GM19328 (cell line): ENCODE measurements at regions not wholly inside any gene's neighbourhood (a gene's known extent, or its start where the extent isn't known, plus 50 kb on each side); places are given as distances from the start of the nearest gene placed in this dataset.

Experiments used
- ATAC-seq: cut with Tn5 transposase; IDR thresholded peaks from one replicate; pipeline ENCODE4 v1.9.1; 2021; ENCODE audit warnings: mild to moderate bottlenecking, moderate library complexity; ENCODE audit not compliant: unreplicated experiment

DNA sequence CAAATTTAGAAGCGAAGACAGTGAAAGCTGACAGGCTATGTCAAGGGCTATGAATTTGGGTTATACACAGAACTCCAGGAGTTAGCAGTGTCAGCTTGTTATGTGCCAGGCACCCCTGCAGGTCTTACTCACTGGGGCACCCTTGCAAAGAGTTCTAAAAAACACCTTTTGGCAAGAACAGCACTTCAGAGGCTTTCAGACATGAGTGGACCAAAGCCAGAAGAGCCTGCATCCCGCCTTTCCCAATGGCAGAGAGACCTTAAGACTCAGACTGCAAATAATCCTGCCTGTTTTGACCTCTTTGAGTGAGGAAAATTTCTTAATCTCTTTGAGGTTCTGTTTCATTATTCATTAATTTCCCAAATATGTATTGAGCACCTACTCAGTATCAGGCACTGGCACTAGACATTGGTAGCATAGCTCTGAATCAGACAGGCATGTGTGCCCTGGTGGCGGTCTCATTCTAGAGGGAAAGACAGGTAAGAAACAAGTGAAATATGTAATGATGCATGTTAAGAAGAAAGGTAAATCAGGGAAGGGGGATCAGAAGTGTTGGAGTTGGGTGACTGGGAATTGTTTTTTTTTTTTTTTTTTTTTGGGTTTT, 280.0 kb downstream of the KBTBD8 start:
- ATAC-seq, result no peak

DNA sequence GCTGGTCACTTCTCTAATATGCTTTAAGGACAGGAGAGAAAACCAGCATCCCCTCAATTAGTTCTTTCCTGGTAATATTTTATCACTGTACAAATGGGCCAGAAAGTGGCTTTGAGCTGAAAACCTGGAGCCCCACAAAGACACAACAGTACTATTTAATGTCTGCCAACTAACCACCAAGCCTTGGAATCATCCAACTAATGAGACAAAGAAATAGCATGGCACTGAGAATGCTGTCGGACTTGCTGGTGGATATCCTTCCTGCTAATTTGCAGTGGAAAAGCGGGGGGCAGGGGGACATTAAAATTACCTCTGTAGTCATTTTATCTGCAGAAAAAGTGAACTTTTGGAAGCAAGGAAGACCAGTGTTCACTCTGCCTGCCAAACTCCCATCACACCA, 288.5 kb downstream of the KBTBD8 start:
- no peak for ATAC-seq

DNA sequence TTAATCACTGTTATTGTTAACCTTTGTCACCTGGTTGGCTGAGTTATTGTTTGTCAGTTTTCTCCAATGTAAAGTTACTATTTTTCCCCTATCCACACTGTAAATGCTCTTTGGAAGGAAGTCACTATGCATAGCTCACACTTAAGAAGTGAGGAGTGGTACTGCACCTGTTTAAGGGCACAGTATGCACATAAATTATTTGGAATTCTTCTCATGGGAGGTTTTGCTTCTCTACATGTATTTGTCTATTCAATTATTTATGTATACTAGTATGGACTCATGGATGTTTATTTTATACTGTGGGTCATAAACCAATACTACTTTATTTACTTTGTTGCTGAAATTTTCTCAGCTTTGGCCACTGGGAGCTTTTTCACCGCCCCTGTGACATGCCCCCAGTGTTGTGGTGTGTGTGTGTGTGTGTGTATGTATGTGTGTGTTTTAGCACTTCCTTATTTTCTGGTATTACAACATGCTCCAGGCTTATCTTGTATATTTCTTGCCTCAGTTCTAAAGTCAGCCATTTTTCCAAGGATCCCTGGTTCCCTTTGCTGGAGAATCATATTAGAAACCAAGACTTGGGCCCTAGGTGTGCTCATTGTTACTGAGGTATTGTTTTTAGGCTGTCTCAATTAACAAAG, 290.5 kb downstream of the KBTBD8 start:
- ATAC-seq, result no peak

DNA sequence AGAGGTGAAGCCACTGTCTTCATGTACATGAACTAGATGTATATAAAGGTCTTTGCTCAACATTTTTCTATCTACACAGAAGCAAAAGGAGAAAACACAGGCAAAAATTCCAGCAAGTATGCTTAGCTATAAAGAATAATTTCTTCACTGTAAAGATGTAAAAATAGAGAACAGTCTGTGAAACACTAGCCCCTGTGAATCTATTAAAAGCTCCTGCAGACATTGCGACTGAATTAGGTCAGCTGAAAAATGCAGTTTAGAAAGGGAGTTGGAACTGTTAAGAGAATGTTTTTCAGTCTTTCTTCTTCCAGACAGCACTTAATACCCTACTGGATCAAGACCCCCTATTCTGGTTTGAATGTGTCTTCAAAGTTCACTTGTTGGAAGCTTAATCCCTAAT, 291.5 kb downstream of the KBTBD8 start:
- no peak for ATAC-seq

DNA sequence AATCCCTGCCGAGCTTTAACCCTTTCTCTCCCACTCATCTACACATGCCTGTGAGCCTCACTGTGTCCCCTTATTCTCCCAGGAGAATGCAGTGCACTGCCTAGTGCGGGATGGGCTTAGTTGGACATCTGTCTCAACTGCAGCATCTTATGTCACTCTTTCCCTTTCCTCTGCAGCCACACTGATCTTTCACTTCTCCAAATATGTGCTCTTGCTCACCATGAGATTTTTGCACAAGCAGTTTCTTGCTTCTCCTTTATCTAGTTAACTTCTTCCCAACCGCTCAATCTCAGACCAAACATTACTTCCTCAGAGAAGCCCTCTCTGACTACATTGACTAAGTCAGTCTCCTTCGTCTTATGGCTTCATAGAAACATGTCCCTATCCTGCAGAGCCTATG, 292.3 kb downstream of the KBTBD8 start:
- no peak for ATAC-seq

DNA sequence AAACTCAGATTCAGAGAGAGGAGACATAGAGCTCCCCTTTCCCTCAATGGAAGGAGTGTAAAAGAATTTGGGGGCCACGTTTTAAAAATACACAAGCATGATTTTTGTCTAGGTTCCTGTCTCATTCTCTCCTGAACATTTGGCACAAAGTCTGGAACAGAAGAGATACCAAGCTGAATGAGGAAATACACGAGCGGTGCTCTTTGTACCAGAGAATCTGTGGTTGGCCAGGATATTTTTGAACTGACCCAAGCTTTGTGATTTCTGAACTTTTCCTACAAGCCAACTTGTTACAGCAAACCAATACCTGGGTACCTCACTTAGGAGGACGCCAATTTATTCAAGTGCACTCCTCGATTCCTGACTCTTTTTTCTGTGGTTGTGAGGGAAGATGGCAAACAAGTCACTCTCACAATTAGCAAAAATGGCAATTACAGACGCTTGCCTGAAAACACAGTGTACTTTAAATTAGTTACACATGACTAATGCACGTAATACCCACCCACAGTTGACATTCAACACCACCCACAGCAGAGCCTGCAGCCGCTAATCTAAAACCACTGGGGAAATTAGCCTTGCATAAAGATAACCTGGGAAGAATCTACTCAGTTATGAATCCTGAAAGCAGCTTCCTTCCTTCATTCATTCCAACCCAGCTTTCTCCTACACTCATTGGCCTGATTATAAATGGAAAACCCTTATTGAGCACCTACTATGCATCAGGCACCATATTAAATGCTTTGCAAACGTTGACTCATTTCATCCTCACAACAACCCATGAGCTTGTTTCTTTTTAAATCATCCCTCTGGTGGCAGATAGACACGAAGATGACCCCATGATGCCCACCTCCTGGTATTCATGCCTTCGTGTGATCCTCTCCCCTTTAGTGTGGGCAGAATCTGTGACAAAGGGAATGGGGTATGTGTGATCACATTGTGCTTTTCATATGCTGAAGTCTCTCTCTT, 293.5 kb downstream of the KBTBD8 start:
- peak; percentile 48 for ATAC-seq

DNA sequence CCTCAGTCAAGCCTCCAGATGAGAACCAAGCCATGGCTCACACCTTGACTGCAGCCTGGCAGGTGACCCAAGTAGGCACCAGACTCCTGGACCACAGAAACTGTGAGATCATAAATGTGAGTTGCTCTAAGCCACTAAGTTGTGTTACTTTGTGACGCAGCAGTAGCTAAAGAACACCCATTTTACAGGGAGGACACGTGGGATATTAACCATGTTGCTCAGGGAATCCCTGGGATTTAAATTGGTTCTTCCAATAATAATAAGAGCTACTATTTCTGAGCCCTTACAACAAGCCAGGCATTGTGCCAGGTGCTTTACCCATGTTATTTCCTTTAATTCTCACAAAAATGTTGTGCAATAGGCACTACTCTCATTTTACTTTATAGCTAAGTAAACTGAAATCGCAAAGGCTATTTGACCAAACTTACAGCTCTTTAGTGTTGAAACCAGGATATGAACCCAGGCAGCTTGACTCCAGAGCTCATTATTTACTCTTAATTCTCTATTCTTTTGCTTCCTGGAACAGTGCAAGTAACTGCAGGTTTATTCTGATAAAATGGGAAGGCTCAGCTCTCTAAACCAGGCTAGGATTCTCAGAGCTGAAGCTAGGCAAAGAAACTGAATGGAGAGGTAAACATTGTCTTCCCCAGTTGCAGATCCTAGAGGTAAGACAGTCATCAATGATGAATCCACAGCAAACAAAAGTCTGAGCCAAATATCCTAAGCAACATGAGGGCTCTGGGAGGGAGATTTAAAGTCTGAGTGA, 294.4 kb downstream of the KBTBD8 start:
- no peak for ATAC-seq

DNA sequence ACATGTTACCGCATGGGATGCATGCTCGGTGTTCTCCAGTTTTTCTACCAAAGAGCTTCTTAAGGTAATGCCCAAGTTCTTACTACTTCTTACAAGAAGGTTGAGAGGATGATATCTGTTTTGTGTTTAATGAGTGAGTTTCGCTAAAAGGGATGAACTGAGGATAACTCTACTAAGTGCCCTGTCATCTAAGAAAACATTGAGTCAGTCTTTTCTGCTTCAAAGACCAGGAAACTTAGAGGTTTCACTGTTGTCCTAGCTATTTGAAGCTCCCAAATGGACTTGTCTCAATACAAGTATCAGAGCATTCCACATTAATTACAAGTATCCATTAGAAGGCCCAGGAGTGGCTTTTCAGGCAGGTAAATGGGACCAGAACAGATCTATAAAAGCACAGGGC, 296.2 kb downstream of the KBTBD8 start:
- ATAC-seq, result no peak

DNA sequence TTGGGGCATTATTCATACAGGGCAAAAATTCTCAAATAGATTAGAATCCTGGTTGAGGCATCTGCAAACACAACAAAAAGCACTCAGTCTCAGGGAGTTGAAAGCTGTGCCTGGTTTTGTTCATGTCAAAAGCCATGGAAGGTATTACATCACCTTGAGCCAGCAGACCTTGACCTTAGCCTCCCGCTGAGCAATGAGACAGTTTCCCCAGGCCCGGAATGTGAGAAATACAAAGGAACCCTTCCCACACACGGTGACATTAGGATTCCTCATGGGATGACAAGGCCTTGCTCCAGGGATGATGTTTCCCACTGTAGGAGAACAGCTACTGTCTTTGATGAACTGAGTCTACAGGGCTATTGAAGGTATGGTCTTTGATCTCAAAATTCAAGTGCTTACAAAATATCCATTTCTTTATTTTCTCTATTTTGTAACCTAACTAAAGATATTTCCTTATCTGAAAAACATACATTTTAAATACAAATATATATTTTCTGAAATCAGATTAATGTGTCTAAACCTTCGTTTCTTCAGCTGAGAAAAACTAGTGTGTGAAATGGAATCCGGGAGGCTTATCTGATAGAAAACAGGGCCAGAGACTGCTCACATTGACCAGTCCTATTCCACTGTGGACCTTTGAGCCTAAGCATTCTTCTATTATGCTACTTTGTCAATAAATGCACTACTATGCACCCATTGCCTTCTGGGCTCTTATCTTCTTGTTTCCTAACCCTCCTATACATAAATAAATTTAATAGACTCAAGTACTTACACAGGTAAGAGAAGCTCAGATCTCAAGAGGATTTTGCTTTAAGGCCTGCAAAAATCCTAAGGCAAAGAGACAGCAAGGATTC, 298.2 kb downstream of the KBTBD8 start:
- ATAC-seq, result no peak

DNA sequence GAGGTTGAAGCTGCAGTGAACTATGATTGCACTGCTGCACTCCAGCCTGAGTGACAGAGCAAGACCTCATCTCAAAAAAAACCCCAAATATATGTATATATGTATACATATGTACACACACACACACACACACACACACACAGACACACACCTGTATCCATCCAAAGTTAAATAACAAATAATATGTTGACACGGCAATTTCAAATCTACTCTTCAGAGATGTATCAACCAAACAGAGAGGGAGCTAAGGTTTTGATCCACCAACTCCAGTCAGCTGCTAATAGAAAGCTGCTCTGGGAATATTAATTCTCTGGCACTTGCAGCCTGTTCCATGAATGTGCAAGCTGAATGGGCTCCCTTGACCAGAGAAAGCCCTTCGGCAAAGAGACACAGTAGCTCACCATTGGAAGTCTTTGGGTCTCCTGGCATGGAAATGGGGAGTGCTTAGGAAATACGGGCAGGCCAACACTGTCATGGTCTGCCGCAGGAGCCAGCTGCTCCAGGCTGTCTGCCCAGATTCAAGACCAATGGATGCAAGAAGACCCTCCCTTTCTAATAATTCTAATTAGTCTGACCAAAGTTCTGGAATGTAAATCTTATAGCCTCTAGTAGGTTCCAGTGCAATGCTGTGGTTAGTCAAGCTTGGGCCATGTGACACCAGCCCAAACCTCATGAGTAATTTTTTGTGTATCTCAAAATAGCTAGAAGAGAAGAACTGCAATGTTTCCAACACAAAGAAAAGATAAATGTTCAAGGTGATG, 299.8 kb downstream of the KBTBD8 start:
- no peak for ATAC-seq

DNA sequence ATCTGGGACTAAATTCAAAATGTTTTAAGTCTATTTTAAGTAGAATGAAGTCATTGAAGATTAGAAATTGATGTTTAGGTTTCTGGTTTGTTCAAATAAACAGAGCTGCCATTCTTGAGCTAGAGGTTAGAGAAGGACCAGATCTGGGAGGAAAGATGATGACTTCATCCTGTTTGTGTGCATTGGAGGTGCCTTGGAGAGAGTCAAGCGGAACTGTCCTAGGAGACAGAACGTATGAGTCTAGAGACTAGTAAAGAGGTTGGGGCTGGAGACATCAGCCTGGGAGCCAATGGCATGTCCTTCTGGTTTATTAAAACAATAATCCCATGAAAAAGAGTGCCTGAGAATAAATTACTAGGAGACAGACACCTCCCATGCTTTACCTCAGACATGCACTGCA, 303.4 kb downstream of the KBTBD8 start:
- no peak for ATAC-seq

DNA sequence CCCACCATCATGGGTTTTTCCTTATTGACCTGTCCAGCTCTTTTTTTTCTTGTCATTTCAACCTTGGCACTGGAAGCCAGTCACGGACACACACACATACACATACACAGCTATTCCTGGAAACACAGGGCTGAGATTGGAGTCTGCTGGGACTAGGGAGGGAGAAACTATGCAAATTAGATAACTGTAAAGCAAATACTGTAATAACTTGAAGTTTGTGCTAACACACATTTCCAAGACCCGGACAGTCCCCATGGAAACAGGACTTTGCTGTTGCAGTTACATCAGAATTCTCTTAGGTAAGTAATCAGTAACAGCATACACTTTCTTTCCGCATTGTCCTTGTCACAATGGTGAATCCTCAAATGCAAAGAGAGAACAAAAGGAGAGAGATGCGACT, 304.4 kb downstream of the KBTBD8 start:
- no peak for ATAC-seq

DNA sequence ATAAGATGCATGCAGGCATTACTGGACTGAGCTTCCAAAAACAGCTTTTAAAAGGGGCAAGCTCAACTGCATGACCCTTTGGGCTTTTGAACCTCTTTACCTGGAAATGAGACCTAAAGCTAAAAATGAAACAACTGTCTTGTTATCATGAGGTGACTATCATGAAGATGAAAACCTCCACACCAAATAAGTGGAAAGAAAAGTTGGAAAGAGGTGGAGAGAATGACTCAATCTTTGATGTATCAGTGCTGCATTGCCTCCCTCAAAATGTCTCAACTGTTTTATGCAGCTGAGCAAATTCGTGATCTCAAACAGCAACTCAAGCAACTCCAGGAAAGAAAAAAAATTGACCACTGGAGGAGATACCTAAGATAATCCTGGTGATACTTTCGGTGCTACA, 307.1 kb downstream of the KBTBD8 start:
- no peak for ATAC-seq

DNA sequence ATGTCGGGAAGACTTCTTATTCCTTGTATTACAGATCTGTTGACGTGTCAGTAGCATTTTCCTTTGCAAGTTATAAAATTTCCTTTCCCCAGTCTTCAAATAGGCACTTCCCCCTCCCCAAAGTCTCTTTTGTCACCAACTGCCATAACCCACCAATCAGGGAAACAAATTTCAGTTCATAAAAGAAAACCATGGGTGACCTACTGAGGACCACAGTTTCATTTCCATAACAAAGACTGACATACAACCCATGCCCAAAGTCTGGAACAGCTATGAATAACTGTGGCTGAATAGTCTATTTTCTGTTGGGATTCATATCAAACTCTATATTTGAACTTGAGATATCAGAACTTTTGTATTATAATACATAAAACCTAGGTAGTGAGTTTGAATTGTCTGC, 307.8 kb downstream of the KBTBD8 start:
- no peak for ATAC-seq

DNA sequence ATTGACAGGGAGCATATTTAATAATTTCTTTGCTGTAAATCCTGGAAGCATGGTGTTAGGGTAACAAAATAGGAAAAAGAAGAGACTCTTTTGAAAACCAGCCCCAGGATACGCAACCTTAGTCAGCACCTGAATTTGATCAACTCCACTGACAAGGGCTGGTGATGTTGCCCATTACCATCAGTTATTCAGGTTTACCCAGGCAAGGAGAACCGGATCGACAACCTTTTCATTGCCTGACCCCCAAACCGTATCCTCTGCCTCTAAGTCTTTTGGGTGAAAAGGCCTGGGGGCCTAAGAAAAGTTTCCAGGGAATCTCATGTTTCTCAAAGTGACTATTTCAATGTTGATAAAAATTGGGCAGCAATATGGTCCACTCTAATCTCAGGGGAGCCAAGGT, 313.3 kb downstream of the KBTBD8 start:
- ATAC-seq, result no peak

DNA sequence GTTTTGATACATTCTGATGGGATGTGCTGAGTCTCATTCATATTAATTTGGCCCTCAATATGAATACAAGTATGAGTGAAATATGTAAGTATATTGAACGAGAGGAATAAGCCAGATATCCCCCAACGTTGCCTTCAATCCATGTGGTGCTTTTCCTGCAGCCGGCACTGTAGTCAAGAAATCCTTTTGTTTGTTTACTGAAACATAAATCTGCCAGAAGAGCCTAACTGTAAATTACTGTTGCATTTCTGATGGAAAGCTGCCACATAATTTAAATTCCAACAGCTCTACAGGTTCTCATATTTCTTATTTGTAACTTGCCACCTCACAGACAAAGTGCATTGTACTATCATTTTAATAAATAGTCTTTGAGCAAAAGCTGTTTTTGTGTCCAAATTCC, 314.0 kb downstream of the KBTBD8 start:
- no peak for ATAC-seq

DNA sequence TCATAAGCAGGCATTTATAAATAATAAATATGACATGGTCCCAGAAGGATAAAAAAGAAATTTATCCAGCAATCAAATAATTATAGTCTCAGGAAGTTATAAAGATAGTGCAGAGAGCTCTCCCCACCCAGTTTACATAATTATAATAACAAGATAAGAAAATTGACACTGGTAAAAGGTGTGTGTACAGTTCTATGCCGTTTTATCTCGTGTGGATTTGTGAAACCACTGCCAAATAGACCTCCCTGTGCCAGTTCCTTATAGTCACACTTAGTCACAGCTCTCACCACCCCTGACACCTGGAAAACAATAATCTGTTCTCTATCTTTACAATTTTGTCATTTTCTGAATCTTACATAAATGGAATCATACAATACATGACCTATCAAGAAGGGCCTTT, 320.1 kb downstream of the KBTBD8 start:
- no peak for ATAC-seq

DNA sequence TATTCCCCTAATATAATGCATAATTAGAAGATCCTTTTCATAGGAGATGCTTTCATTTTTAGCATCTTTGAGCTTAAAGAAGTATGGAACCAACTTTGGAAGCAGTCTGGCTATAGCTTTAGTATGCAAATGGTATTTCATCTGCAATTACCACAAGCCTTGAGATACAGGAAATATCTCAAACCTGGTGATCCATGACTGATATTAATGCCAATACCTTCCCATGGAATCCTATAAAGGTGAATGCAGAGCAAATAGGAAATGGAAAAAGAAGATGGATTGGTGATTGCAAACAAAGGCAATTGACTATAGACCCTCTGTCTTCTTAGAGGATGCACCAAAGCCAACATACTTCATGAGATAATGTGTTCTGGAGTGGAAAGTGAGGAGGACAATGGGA, 326.4 kb downstream of the KBTBD8 start:
- no peak for ATAC-seq
